IMR-90 (cell line): ENCODE measurements at regions not wholly inside any gene's neighbourhood (a gene's known extent, or its start where the extent isn't known, plus 50 kb on each side); places are given as distances from the start of the nearest gene placed in this dataset.
A peak's percentile ranks its signal among the peaks of the same experiment; 100 is the strongest.

Source experiments
- ATAC-seq: fragments of 200-7000 bp; cut with Tn5 transposase; 2 replicates; pipeline ENCODE4 v1.9.1; 2020; ENCODE audit warnings: low read depth, mild to moderate bottlenecking, moderate library complexity
- BruUV-seq: library from RNA; stranded (reverse); fragments of 400-500 nt; replicated peaks from 2 replicates; lab custom pipeline; 2021; lab: Mats Ljungman, UMichigan
- CTCF ChIA-PET: fragments of 300-600 bp; formaldehyde crosslinking; extraction: SDS; loops from one replicate; lab custom pipeline; 2021; ENCODE audit warnings: antibody characterized with exemption; lab: Yijun Ruan, JAX
- POLR2A ChIA-PET: fragments of 300-600 bp; sonication (Branson Sonifier 250); formaldehyde crosslinking; loops from one replicate; lab custom pipeline; 2022; ENCODE audit warnings: antibody characterized with exemption; ENCODE audit not compliant: unreplicated experiment; lab: Charles Lee
- DNase-seq: peaks from one replicate; pipeline ENCODE4 v3.0.0; 2013
- H2AFZ ChIP-seq: replicated peaks from 2 replicates; pipeline ENCODE3; 2013; ENCODE audit warnings: low read length, mild to moderate bottlenecking; ENCODE audit not compliant: poor library complexity
- H2AK5ac ChIP-seq: 2 replicates; pipeline ENCODE4 v1.6.1; 2013; ENCODE audit warnings: low read depth, low read length, inconsistent platforms
- H2AK9ac ChIP-seq: replicated peaks from 2 replicates; pipeline ENCODE3; 2013; ENCODE audit warnings: mild to moderate bottlenecking, low read depth, low read length, moderate library complexity; ENCODE audit not compliant: poor library complexity
- H2BK120ac ChIP-seq: 2 replicates; pipeline ENCODE4 v1.6.1; 2013; ENCODE audit warnings: low read depth, low read length, inconsistent platforms
- H2BK15ac ChIP-seq: 3 replicates; pipeline ENCODE4 v1.6.1; 2013; ENCODE audit warnings: low read depth, low read length, inconsistent platforms
- H2BK20ac ChIP-seq: 2 replicates; pipeline ENCODE4 v1.6.1; 2013; ENCODE audit warnings: low read depth, mild to moderate bottlenecking, inconsistent platforms, low read length, moderate library complexity
- H2BK5ac ChIP-seq: 2 replicates; pipeline ENCODE4 v1.6.1; 2013; ENCODE audit warnings: mild to moderate bottlenecking, low read depth, low read length, inconsistent platforms; ENCODE audit not compliant: poor library complexity, severe bottlenecking
- H3K14ac ChIP-seq: replicated peaks from 2 replicates; pipeline ENCODE4 v1.6.1; 2013; ENCODE audit warnings: low read depth, low read length, inconsistent platforms
- H3K18ac ChIP-seq: 2 replicates; pipeline ENCODE4 v1.6.1; 2013; ENCODE audit warnings: low read depth, low read length, control low read depth
- H3K23ac ChIP-seq: 2 replicates; pipeline ENCODE4 v1.6.1; 2013; ENCODE audit warnings: low read depth, low read length, inconsistent platforms
- H3K27ac ChIP-seq: 2 replicates; pipeline ENCODE4 v1.5.1; 2013; ENCODE audit warnings: mild to moderate bottlenecking, control low read depth, low read length; ENCODE audit not compliant: insufficient read depth
- H3K27me3 ChIP-seq: 2 replicates; pipeline ENCODE4 v1.6.1; 2013; ENCODE audit warnings: low read length; ENCODE audit not compliant: control insufficient read depth, insufficient read depth
- H3K36me3 ChIP-seq: 2 replicates; pipeline ENCODE4 v1.6.1; 2013; ENCODE audit warnings: low read length, mixed read lengths; ENCODE audit not compliant: control insufficient read depth, insufficient read depth
- H3K4ac ChIP-seq: 2 replicates; pipeline ENCODE4 v1.6.1; 2013; ENCODE audit warnings: low read depth, low read length, inconsistent platforms
- H3K4me1 ChIP-seq: 2 replicates; pipeline ENCODE4 v1.6.1; 2013; ENCODE audit warnings: low read length, mixed read lengths; ENCODE audit not compliant: control insufficient read depth, insufficient read depth
- H3K4me2 ChIP-seq: 2 replicates; pipeline ENCODE4 v1.6.1; 2013; ENCODE audit warnings: low read depth, mild to moderate bottlenecking, control low read depth, low read length, moderate library complexity
- H3K4me3 ChIP-seq: 2 replicates; pipeline ENCODE4 v1.5.1; 2013; ENCODE audit warnings: low read depth, mild to moderate bottlenecking, control low read depth, low read length, moderate library complexity; ENCODE audit not compliant: insufficient read depth
- H3K56ac ChIP-seq: 2 replicates; pipeline ENCODE4 v1.6.1; 2013; ENCODE audit warnings: low read length, inconsistent platforms; ENCODE audit not compliant: insufficient read depth; ENCODE audit errors: extremely low read depth
- H3K79me1 ChIP-seq, 2 experiments: 2 replicates each; pipeline ENCODE4 v1.6.1; 2013; ENCODE audit warnings: low read length in 2 of 2, inconsistent platforms in 1 of 2, low read depth in 1 of 2
- H3K9ac ChIP-seq: 2 replicates; pipeline ENCODE4 v1.6.1; 2013; ENCODE audit warnings: low read depth, low read length, control low read depth
- H3K9me1 ChIP-seq: 2 replicates; pipeline ENCODE4 v1.6.1; 2013; ENCODE audit warnings: low read length, inconsistent platforms; ENCODE audit not compliant: insufficient read depth
- H3K9me3 ChIP-seq: 2 replicates; pipeline ENCODE4 v1.6.1; 2013; ENCODE audit warnings: low read length; ENCODE audit not compliant: control insufficient read depth, insufficient read depth
- H4K20me1 ChIP-seq: 2 replicates; pipeline ENCODE4 v1.6.1; 2013; ENCODE audit warnings: low read length, inconsistent platforms; ENCODE audit not compliant: insufficient read depth
- H4K5ac ChIP-seq: 2 replicates; pipeline ENCODE4 v1.6.1; 2013; ENCODE audit warnings: mild to moderate bottlenecking, low read depth, low read length, control low read depth
- H4K8ac ChIP-seq, 2 experiments: 2 replicates each; pipeline ENCODE4 v1.6.1; 2013; ENCODE audit warnings: low read depth in 2 of 2, low read length in 2 of 2, control low read depth in 1 of 2, inconsistent platforms in 1 of 2
- H4K91ac ChIP-seq: 2 replicates; pipeline ENCODE4 v1.6.1; 2013; ENCODE audit warnings: low read depth, low read length, inconsistent platforms; ENCODE audit not compliant: insufficient read depth
- CEBPB ChIP-seq: IDR thresholded peaks from 2 replicates; pipeline ENCODE4 v1.6.1; 2012; ENCODE audit warnings: low read depth, low read length, improper control_type of control experiment
- FOS ChIP-seq: fragments of 150-350 bp; IDR thresholded peaks from 2 replicates; pipeline ENCODE4 v1.6.1; 2016; ENCODE audit warnings: low read depth, low read length
- MAFK ChIP-seq: IDR thresholded peaks from 2 replicates; pipeline ENCODE4 v1.6.1; 2012; ENCODE audit warnings: low read depth, low read length, improper control_type of control experiment
- MXI1 ChIP-seq: IDR thresholded peaks from 2 replicates; pipeline ENCODE4 v1.6.1; 2012; ENCODE audit warnings: low read depth, mild to moderate bottlenecking, low read length, moderate library complexity, borderline replicate concordance
- RAD21 ChIP-seq: IDR thresholded peaks from 2 replicates; pipeline ENCODE4 v1.6.1; 2012; ENCODE audit warnings: low read length, improper control_type of control experiment
- RCOR1 ChIP-seq: IDR thresholded peaks from 2 replicates; pipeline ENCODE4 v1.6.1; 2012; ENCODE audit warnings: mild to moderate bottlenecking, low read length, improper control_type of control experiment; ENCODE audit not compliant: insufficient replicate concordance
- RFX5 ChIP-seq: IDR thresholded peaks from 2 replicates; pipeline ENCODE4 v1.8.0; 2012; ENCODE audit warnings: low read depth, mild to moderate bottlenecking, low read length, moderate library complexity
- USF2 ChIP-seq: fragments of 150-350 bp; IDR thresholded peaks from 2 replicates; pipeline ENCODE4 v1.6.1; 2017; ENCODE audit warnings: mild to moderate bottlenecking, antibody characterized with exemption, low read length, low read depth
- WGBS, 2 experiments: methylation state at CpG; one replicate each; pipeline versions ENCODE4 v1.1.5 to v1.1.7; 2013; ENCODE audit warnings: missing lambda C conversion rate in 2 of 2; ENCODE audit not compliant: insufficient read length in 1 of 2; ENCODE audit errors: extremely low coverage in 2 of 2; 5-methylcytosine and 5-hydroxymethylcytosine counted together
- dilution Hi-C: fragments of 300-500 bp; cut with HindIII; formaldehyde crosslinking; loops from one replicate; pipeline ENCODE4 v1.14.3; 2018; ENCODE audit warnings: low sequenced_read_pairs; ENCODE audit not compliant: unreplicated experiment
- in situ Hi-C: fragments of 300-500 bp; cut with MboI; formaldehyde crosslinking; loops from 3 replicates; pipeline ENCODE4 v1.14.3; 2019; ENCODE audit warnings: low sequenced_read_pairs, inconsistent platforms, mixed read lengths
- intact Hi-C: fragments of 100-400 bp; cut with micrococcal nuclease; formaldehyde crosslinking; loops from 2 replicates; pipeline ENCODE4 v1.10.0; 2022

- Histone ChIP-seq H4K5ac (no peak overlapping the region), H4K91ac (no peak overlapping the region), H4K20me1 (no peaks in the 10 kb centered on the region), H2AFZ (no peak overlapping the region), H2AK9ac (no peak overlapping the region), H2BK15ac (no peak overlapping the region), H2BK120ac (no peak overlapping the region), H3K9ac (no peak overlapping the region), H3K4me2 (no peak overlapping the region), H3K79me1 (no peaks in the 10 kb centered on the region), H3K27me3 (peaks cover 4% of the 10 kb centered on the region), H3K23ac (no peak overlapping the region), H2AK5ac (no peak overlapping the region), H2BK5ac (no peak overlapping the region), H3K18ac (no peak overlapping the region), H3K56ac (no peak overlapping the region), H3K4me1 (no peaks in the 10 kb centered on the region), H3K4ac (no peak overlapping the region), H3K36me3 (no peaks in the 10 kb centered on the region; the same call in 1 of the 2 replicates), H3K27ac (no peak overlapping the region), H3K4me3 (no peak overlapping the region), H4K8ac (no peak overlapping the region), H2BK20ac (no peak overlapping the region), H3K9me1 (no peaks in the 10 kb centered on the region), H3K14ac (no peak overlapping the region), H3K9me3 (no peaks in the 10 kb centered on the region)
- DNase-seq (no peak), ATAC-seq (no peak)
- intact Hi-C loops = no loop called here
- TF ChIP-seq CEBPB (no peak), RCOR1 (no peak), MAFK (peak; percentile 72), RAD21 (no peak), FOS (no peak), RFX5 (no peak), USF2 (no peak), MXI1 (no peak)
- POLR2A ChIA-PET = no interaction called here
- BruUV-seq = no TSS peak
- CTCF ChIA-PET = interaction anchor here (0.8 kb wide), 1 partner anchor 156 kb away, joined by 3 read pairs; no protein-coding TSS in a partner anchor
- no CpG with 5 or more reads among the region's 10 CpGs for WGBS, 2 experiments
- dilution Hi-C loops = no loop called here
- in situ Hi-C loops = no loop called here
Measured at GRCh38 chr6:151170622-151171246, 69.0 kb upstream of the AKAP12 start.
